Astrocyte of the spinal cord (primary cell): ENCODE measurements at regions not wholly inside any gene's neighbourhood (a gene's known extent, or its start where the extent isn't known, plus 50 kb on each side); places are given as distances from the start of the nearest gene placed in this dataset.

Experiments
- DNase-seq: peaks from one replicate; pipeline ENCODE4 v3.0.0; 2011; ENCODE audit warnings: low read depth, low spot score
- H3K4me3 ChIP-seq: 2 replicates; pipeline ENCODE4 v1.5.1; 2011; ENCODE audit warnings: low read depth, mild to moderate bottlenecking, low read length, moderate library complexity
- in situ Hi-C: cut with HindIII; loops from 2 replicates; pipeline ENCODE4 v1.10.0; 2017; ENCODE audit warnings: low sequenced_read_pairs
- TF ChIP-seq, protein P1 (sequence below): IDR thresholded peaks from 2 replicates; pipeline ENCODE4 v1.5.1; 2012; ENCODE audit warnings: low read depth, mild to moderate bottlenecking, low read length, inconsistent platforms

DNA sequence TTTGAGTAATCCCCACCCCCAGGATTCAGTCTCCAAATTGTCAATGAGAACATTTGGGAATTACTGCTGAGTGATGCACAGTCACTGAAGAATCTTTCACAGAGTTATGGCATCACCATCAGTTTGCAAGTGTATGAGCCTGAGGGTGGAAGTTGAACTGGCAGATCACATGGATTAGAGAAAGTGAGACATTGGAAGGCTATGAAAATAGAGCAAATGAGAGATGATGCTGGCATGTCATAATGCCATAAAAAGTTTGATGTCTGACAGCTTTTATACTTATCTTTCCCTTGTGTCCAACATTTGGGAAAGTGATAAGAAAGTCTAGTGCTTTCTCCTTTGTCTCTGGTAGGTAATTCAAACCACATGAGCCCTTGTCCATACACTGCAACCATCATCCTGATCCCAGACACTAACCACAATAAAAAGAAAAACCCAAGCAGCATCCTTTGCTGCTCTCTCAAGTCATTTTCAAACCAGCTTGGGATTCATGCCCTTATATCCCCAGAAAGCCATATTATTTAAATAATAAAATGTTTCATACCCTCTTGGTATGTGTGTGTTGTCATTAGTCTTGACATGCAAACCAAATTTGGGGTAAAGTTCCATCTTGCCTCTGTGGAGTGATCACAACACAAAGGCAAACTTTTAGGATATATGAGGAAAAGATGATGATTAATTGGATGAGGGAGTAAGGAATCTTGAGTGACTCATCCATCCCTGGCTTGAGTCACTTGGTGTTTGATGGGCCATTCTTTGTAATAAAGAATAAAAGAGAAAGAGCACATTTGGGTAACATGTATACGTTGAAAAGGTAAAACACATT is 438.9 kb downstream of the GRXCR1 start:
- TF ChIP-seq, protein P1, sequence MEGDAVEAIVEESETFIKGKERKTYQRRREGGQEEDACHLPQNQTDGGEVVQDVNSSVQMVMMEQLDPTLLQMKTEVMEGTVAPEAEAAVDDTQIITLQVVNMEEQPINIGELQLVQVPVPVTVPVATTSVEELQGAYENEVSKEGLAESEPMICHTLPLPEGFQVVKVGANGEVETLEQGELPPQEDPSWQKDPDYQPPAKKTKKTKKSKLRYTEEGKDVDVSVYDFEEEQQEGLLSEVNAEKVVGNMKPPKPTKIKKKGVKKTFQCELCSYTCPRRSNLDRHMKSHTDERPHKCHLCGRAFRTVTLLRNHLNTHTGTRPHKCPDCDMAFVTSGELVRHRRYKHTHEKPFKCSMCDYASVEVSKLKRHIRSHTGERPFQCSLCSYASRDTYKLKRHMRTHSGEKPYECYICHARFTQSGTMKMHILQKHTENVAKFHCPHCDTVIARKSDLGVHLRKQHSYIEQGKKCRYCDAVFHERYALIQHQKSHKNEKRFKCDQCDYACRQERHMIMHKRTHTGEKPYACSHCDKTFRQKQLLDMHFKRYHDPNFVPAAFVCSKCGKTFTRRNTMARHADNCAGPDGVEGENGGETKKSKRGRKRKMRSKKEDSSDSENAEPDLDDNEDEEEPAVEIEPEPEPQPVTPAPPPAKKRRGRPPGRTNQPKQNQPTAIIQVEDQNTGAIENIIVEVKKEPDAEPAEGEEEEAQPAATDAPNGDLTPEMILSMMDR: no peak
- no peak overlapping the region for H3K4me3 ChIP-seq
- in situ Hi-C loops: no loop called here
- DNase-seq: peak; percentile 72

DNA sequence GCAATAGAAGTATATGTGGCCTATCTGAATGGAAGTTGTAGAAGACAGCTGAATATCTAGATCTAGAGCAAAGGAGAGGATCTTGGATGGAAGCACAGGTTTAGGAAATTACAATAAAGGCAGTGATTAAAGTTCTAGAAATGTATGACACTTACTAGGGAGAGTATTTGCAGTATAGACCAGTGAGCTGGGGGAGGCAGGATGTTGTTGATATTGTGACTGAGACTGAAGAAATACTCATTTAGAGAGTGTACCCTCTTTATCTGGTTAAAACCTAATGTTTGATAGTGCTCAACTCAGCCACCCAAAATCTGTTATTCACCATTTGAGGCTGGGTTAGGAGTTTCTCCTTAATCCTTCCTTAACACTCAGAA is 439.5 kb downstream of the GRXCR1 start:
- TF ChIP-seq, protein P1: no peak
- no peak for DNase-seq
- in situ Hi-C loops: no loop called here
- H3K4me3 ChIP-seq: no peak overlapping the region

DNA sequence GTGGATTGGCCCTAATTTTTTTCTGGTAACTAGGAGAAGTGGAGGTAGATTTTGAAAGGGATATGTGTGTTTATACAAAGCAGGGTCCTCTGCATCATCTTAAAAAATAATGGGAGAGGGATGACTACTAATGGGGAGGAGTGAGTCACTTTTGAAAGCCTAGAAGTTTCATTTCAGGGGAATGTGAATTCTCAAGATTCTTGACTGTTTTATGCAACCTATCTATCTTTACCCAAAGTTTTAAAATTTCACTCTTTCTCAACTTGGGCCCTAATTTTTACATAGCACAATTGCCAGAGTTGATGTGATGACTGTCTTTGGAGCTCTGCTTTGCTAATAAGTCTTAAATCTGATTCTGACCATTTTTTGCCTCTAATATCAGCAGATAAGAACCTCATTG is 445.2 kb downstream of the GRXCR1 start:
- H3K4me3 ChIP-seq: no peak overlapping the region
- in situ Hi-C loops: no loop called here
- TF ChIP-seq, protein P1: no peak
- DNase-seq: peak; percentile 49

DNA sequence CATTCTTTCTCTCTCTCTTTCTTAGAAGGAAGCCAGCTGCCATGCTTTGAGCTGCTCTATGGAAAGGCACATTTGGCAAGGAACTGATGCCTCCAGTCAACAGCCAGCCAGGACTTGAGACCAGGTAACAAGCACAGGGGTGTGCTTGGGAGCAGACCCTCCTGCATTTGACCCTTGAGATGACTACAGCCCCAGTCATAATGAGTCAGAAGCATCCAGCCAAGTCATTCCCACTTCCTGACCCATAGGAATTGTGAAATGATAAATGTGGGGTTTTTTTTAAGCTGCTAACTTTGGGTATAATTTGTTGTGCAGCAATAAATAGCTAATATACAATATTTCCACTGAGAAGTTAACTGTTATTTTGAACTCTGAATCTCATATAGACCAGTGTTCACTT is 446.9 kb downstream of the GRXCR1 start:
- DNase-seq: peak; percentile 70
- in situ Hi-C loops: no loop called here
- no peak overlapping the region for H3K4me3 ChIP-seq
- TF ChIP-seq, protein P1: no peak

DNA sequence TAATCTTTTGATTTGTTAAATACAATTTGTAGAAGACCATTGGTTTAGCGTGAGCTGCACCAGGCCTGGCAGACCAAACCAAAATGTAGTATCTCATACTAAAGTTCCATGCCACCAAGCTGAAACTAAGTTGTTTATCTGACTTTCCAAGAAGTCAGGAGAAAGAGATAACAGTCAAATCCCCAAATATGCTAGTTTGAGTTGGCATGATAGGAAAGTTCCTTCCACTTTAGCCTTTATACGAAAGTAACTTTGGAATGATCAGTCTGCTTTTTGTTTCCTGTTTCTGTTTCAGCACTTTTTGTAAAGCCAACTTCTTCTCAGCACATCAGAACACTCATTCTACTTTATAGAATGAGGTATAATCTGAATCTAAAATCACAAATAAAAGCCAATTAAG is 449.2 kb downstream of the GRXCR1 start:
- TF ChIP-seq, protein P1: no peak
- no peak for DNase-seq
- H3K4me3 ChIP-seq: no peak overlapping the region
- in situ Hi-C loops: no loop called here

DNA sequence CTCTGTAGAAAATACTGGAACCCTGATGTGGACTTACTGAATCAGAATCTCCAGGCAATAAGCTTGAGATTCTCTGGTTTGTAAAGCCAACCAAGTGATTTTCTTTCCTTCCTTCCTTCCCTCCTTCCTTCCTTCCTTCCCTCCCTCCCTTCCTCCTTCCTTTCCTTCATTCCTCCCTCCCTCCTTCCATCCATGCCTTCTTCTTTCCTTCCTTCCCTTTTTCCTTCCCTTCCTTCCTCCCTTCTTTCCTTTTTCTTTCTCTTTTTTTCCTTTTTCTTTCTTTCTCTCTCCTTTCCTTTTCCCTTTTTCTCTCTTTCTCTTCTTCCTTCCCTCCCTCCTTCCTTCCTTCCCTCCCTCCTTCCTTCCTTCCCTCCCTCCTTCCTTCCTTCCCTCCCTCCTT is 450.8 kb downstream of the GRXCR1 start:
- H3K4me3 ChIP-seq: no peak overlapping the region
- TF ChIP-seq, protein P1: no peak
- DNase-seq: no peak
- in situ Hi-C loops: no loop called here
